Pancreas (tissue), 10 donors: ENCODE measurements at regions not wholly inside any gene's neighbourhood (a gene's known extent, or its start where the extent isn't known, plus 50 kb on each side); places are given as distances from the start of the nearest gene placed in this dataset.

Experiments
- ATAC-seq, 4 donors: fragments of 200-7000 bp; cut with Tn5 transposase; one replicate each; pipeline versions ENCODE4 v1.8.0 to v1.9.1; 2020; ENCODE audit warnings: mild to moderate bottlenecking in 4 of 4, moderate library complexity in 4 of 4
- DNase-seq, 6 donors: peaks; one replicate each; pipeline ENCODE4 v3.0.0-alpha.2; 2020
- FAIRE-seq: peaks from 2 replicates; lab custom pipeline; 2012; peaks lifted over from hg19 to GRCh38; lab: Jason Lieb, UNC
- H3K27ac ChIP-seq, 4 donors: fragments of 200-600 bp; sonication (generic); 1 replicate in 3 of 4; 2 replicates in 1 of 4; pipeline versions ENCODE4 v1.5.0 to v1.8.0; 2020
- H3K27me3 ChIP-seq, 4 donors: fragments of 200-600 bp; one replicate each; pipeline ENCODE4 v1.8.0; 2021
- H3K36me3 ChIP-seq, 3 donors: fragments of 200-600 bp; sonication (generic) in 1 of 3; one replicate each; pipeline versions ENCODE4 v1.5.0 to v1.8.0; 2020 to 2021
- H3K4me1 ChIP-seq, 3 donors: fragments of 200-600 bp; one replicate each; pipeline ENCODE4 v1.8.0; 2021
- H3K4me3 ChIP-seq, 4 donors: fragments of 200-600 bp; sonication (generic) in 2 of 4; one replicate each; pipeline versions ENCODE4 v1.5.0 to v1.8.0; 2020 to 2021
- H3K9me3 ChIP-seq, 4 donors: fragments of 200-600 bp; one replicate each; pipeline ENCODE4 v1.8.0; 2021
- CTCF ChIP-seq, 4 donors: fragments of 200-600 bp; sonication (generic) in 3 of 4; IDR thresholded peaks; one replicate each; pipeline versions ENCODE4 v1.5.0 to v1.8.0; 2021; ENCODE audit warnings: antibody characterized with exemption in 4 of 4
- WGBS, 2 donors: extraction: QIAGEN DNeasy Blood & Tissue Kit; methylation state at CpG; one replicate each; pipeline ENCODE4 v1.1.7; 2013; 5-methylcytosine and 5-hydroxymethylcytosine counted together
- intact Hi-C, 3 donors: fragments of 100-400 bp; cut with DNase I; formaldehyde crosslinking; loops; one replicate each; pipeline versions ENCODE4 v1.11.1 to v1.14.2; 2022
- donor health status: healthy with polysubstance abuse.
- donor health status: DM: no; HTN: no; CAD: no; lungs with moderate emphysema.
- donor health status: DM: no; HTN: no; CAD: no.
- donor health status: control.
- donor health status: control.
- donor health status: Bipolar disorder and iron deficiency.
- donor health status: DM: yes; HTN: yes; CAD: no.
- donor health status: DM: no; HTN: no; CAD: no.
- donor health status: DM: no; HTN: no; CAD: no.
- donor health status: DM: yes; HTN: yes; CAD: no.

GRCh38 chr13:86201477-86201876 is 402.3 kb upstream of the SLITRK6 start:
- no peaks in the 10 kb centered on the region for H3K9me3 ChIP-seq
- 30 to 39% methylated on average over 2 of the region's 2 CpGs for WGBS, 2 donors
- ATAC-seq: no peak
- no peaks in the 10 kb centered on the region for H3K4me1 ChIP-seq
- H3K27me3 ChIP-seq: peaks cover 0 to 4% (median 0%) of the 10 kb centered on the region in 4 donors
- no peak for TF ChIP-seq CTCF (IDR thresholded peaks at IDR 0.05)
- no peak overlapping the region for H3K27ac ChIP-seq
- no peaks in the 10 kb centered on the region for H3K36me3 ChIP-seq
- intact Hi-C loops: no loop called here
- H3K4me3 ChIP-seq: no peak overlapping the region
- DNase-seq: no peak
- no peak for FAIRE-seq

GRCh38 chr13:86193281-86193680 is 394.1 kb upstream of the SLITRK6 start:
- FAIRE-seq (no peak), ATAC-seq (no peak), DNase-seq (no peak)
- H3K36me3 ChIP-seq: no peaks in the 10 kb centered on the region
- H3K9me3 ChIP-seq: no peaks in the 10 kb centered on the region
- no peak overlapping the region for H3K27ac ChIP-seq
- WGBS, 2 donors: 24 to 55% methylated on average over 1 of the region's 1 CpG
- peaks cover 0 to 2% (median 0%) of the 10 kb centered on the region in 4 donors for H3K27me3 ChIP-seq
- H3K4me1 ChIP-seq: no peaks in the 10 kb centered on the region
- no peak for TF ChIP-seq CTCF (IDR thresholded peaks at IDR 0.05)
- H3K4me3 ChIP-seq: no peak overlapping the region
- intact Hi-C loops: no loop called here

GRCh38 chr13:86188170-86188569 is 389.0 kb upstream of the SLITRK6 start:
- FAIRE-seq (no peak), ATAC-seq (no peak)
- no peak overlapping the region for H3K27ac ChIP-seq

GRCh38 chr13:86185636-86186035 is 386.4 kb upstream of the SLITRK6 start:
- DNase-seq: no peak
- TF ChIP-seq CTCF (IDR thresholded peaks at IDR 0.05): no peak

More at GRCh38 chr13:86188170-86188569, 389.0 kb upstream of the SLITRK6 start:
- Histone ChIP-seq H3K9me3 (no peaks in the 10 kb centered on the region), H3K4me1 (no peaks in the 10 kb centered on the region), H3K4me3 (no peak overlapping the region), H3K27me3 (no peaks in the 10 kb centered on the region), H3K36me3 (no peaks in the 10 kb centered on the region)
- intact Hi-C loops: no loop called here
- 65 to 69% methylated on average over 4 of the region's 4 CpGs for WGBS, 2 donors
- TF ChIP-seq CTCF (IDR thresholded peaks at IDR 0.05): no peak
- no peak for DNase-seq

GRCh38 chr13:86185107-86185506 is 385.9 kb upstream of the SLITRK6 start:
- Histone ChIP-seq H3K27me3 (no peaks in the 10 kb centered on the region), H3K36me3 (no peaks in the 10 kb centered on the region), H3K27ac (no peak overlapping the region), H3K4me3 (no peak overlapping the region), H3K9me3 (no peaks in the 10 kb centered on the region), H3K4me1 (no peaks in the 10 kb centered on the region)
- DNase-seq: no peak
- FAIRE-seq: no peak
- no peak for ATAC-seq
- WGBS, 2 donors: 51 to 75% methylated on average over 3 of the region's 3 CpGs
- intact Hi-C loops: no loop called here
- TF ChIP-seq CTCF (IDR thresholded peaks at IDR 0.05): no peak

More at GRCh38 chr13:86185636-86186035, 386.4 kb upstream of the SLITRK6 start:
- no peak for FAIRE-seq
- Histone ChIP-seq H3K9me3 (no peaks in the 10 kb centered on the region), H3K4me1 (no peaks in the 10 kb centered on the region), H3K27me3 (no peaks in the 10 kb centered on the region), H3K27ac (no peak overlapping the region), H3K4me3 (no peak overlapping the region), H3K36me3 (no peaks in the 10 kb centered on the region)
- ATAC-seq: no peak
- intact Hi-C loops: no loop called here
- WGBS, 2 donors: 51 to 67% methylated on average over 5 of the region's 5 CpGs
